RCC 7860 (cell line): ENCODE measurements at regions not wholly inside any gene's neighbourhood (a gene's known extent, or its start where the extent isn't known, plus 50 kb on each side); places are given as distances from the start of the nearest gene placed in this dataset.
A peak's percentile ranks its signal among the peaks of the same experiment; 100 is the strongest.
"Not testable (repeated sequence)": the region's sequence is repeated elsewhere in the genome, so short reads cannot be mapped to it uniquely, and the experiment has no call there.

Experiments used
- DNase-seq: peaks from one replicate; pipeline ENCODE4 v3.0.0-alpha.2; 2015; ENCODE audit warnings: low spot score
- FAIRE-seq: peaks from 2 replicates; lab custom pipeline; 2012; peaks lifted over from hg19 to GRCh38; lab: Jason Lieb, UNC

GRCh38 chr3:14272959-14273560, 94.4 kb downstream of the LSM3 start:
- DNase-seq, FAIRE-seq: not testable (repeated sequence)

- no peak for FAIRE-seq
These were observed 95.4 kb downstream of the LSM3 start for GRCh38 chr3:14273901-14274611.

GRCh38 chr3:14274612-14274936, 96.0 kb downstream of the LSM3 start:
- FAIRE-seq, result no peak
- no peak for DNase-seq

More at GRCh38 chr3:14273901-14274611, 95.4 kb downstream of the LSM3 start:
- DNase-seq, result peak; percentile 5

GRCh38 chr3:14274999-14275961, 96.7 kb downstream of the LSM3 start:
- FAIRE-seq, result no peak
- no peak for DNase-seq

GRCh38 chr3:14275962-14276909, 97.6 kb downstream of the LSM3 start:
- FAIRE-seq (no peak), DNase-seq (no peak)

- FAIRE-seq (no peak), DNase-seq (no peak)
These were observed 98.9 kb downstream of the LSM3 start for GRCh38 chr3:14277557-14277956.

- no peak for DNase-seq
These were observed 99.7 kb downstream of the LSM3 start for GRCh38 chr3:14278265-14278798.

GRCh38 chr3:14278799-14279625, 100.4 kb downstream of the LSM3 start:
- no peak for FAIRE-seq
- DNase-seq, result no peak

More at GRCh38 chr3:14278265-14278798, 99.7 kb downstream of the LSM3 start:
- no peak for FAIRE-seq

- no peak for FAIRE-seq
These were observed 101.0 kb downstream of the LSM3 start for GRCh38 chr3:14279626-14280061.

GRCh38 chr3:14280326-14280725, 101.7 kb downstream of the LSM3 start:
- DNase-seq (peak; percentile 17), FAIRE-seq (no peak)

More at GRCh38 chr3:14279626-14280061, 101.0 kb downstream of the LSM3 start:
- DNase-seq, result no peak

- DNase-seq (no peak), FAIRE-seq (no peak)
These were observed 102.4 kb downstream of the LSM3 start for GRCh38 chr3:14281053-14281452.

- FAIRE-seq (no peak), DNase-seq (no peak)
These were observed 103.5 kb downstream of the LSM3 start for GRCh38 chr3:14282001-14282705.

- no peak for DNase-seq
- no peak for FAIRE-seq
These were observed 104.1 kb downstream of the LSM3 start for GRCh38 chr3:14282706-14283075.

GRCh38 chr3:14283092-14283812, 104.6 kb downstream of the LSM3 start:
- DNase-seq (no peak), FAIRE-seq (no peak)

- DNase-seq (no peak), FAIRE-seq (no peak)
These were observed 105.3 kb downstream of the LSM3 start for GRCh38 chr3:14283813-14284438.

- DNase-seq (no peak), FAIRE-seq (no peak)
These were observed 106.3 kb downstream of the LSM3 start for GRCh38 chr3:14284694-14285547.

GRCh38 chr3:14285548-14285925, 106.9 kb downstream of the LSM3 start:
- no peak for DNase-seq
- FAIRE-seq, result no peak
